Brain microvascular endothelial cell (primary cell): ENCODE measurements at regions not wholly inside any gene's neighbourhood (a gene's known extent, or its start where the extent isn't known, plus 50 kb on each side); places are given as distances from the start of the nearest gene placed in this dataset.

Experiments
- DNase-seq: peaks from one replicate; pipeline ENCODE4 v3.0.0-alpha.2; 2020
- H3K27ac ChIP-seq: fragments of 250-450 bp; sonication (Bioruptor Pico); 2 replicates; pipeline ENCODE4 v1.5.1; 2020; ENCODE audit warnings: mild to moderate bottlenecking, moderate library complexity
- H3K27me3 ChIP-seq: fragments of 250-450 bp; sonication (Bioruptor Pico); replicated peaks from 2 replicates; pipeline ENCODE4 v1.5.1; 2020; ENCODE audit warnings: mild to moderate bottlenecking
- H3K36me3 ChIP-seq: fragments of 250-450 bp; sonication (Bioruptor Pico); replicated peaks from 2 replicates; pipeline ENCODE4 v1.5.1; 2020; ENCODE audit warnings: mild to moderate bottlenecking
- H3K4me3 ChIP-seq: 2 replicates; pipeline ENCODE4 v1.5.1; 2011; ENCODE audit warnings: low read depth, mild to moderate bottlenecking, control low read depth, low read length, moderate library complexity
- in situ Hi-C: cut with HindIII; loops from 2 replicates; pipeline ENCODE4 v1.10.0; 2017; ENCODE audit warnings: low sequenced_read_pairs, low pct_ligation_motif_present
- TF ChIP-seq, protein P1 (sequence below): IDR thresholded peaks from 2 replicates; pipeline ENCODE4 v1.5.1; 2011; ENCODE audit warnings: low read depth, mild to moderate bottlenecking, moderate library complexity, low read length, control low read depth, inconsistent platforms; ENCODE audit errors: missing control alignments

DNA sequence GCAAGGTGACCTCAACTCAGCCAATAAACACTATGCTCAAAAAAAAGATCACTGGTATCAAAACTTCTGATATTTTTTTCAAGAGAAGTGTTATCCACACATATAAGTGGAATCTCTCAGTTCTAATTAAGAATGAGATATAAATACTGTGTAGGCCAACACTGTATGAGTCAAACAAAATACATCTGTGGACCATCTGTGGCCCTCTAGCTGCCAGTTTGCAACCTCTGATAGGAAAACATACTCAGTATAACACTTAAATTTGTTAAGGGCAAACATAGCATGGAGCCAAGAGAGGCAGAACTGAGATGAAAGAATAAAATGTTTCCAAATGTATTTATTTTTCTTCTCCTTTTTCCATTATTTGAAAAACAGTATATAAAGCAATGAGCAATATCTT, 377.3 kb downstream of the ARAP2 start:
- Histone ChIP-seq H3K36me3 (no peaks in the 10 kb centered on the region), H3K27me3 (no peaks in the 10 kb centered on the region), H3K27ac (no peak overlapping the region), H3K4me3 (no peak overlapping the region)
- no peak for DNase-seq
- TF ChIP-seq, protein P1, sequence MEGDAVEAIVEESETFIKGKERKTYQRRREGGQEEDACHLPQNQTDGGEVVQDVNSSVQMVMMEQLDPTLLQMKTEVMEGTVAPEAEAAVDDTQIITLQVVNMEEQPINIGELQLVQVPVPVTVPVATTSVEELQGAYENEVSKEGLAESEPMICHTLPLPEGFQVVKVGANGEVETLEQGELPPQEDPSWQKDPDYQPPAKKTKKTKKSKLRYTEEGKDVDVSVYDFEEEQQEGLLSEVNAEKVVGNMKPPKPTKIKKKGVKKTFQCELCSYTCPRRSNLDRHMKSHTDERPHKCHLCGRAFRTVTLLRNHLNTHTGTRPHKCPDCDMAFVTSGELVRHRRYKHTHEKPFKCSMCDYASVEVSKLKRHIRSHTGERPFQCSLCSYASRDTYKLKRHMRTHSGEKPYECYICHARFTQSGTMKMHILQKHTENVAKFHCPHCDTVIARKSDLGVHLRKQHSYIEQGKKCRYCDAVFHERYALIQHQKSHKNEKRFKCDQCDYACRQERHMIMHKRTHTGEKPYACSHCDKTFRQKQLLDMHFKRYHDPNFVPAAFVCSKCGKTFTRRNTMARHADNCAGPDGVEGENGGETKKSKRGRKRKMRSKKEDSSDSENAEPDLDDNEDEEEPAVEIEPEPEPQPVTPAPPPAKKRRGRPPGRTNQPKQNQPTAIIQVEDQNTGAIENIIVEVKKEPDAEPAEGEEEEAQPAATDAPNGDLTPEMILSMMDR = no peak
- in situ Hi-C loops = no loop called here

DNA sequence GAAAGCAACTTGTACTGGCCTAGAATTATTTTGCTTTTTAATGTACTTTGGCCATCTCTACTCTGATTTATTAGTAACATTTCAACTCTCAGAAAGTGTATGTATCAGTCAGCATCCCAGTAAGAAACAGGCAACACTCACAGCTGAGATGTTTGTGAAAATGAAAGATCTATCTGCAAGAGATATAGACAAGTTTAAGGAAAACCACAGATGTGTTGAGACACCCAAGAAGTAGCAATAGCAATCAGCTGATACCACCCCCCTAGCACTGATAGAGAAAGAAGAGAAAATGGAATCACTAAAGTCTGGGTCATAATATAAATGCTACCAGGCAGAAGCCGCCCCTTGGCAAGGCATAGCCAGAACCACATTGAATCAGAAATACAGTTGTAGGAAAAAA, 372.0 kb downstream of the ARAP2 start:
- Histone ChIP-seq H3K27me3 (no peaks in the 10 kb centered on the region), H3K4me3 (no peak overlapping the region), H3K27ac (no peak overlapping the region), H3K36me3 (no peaks in the 10 kb centered on the region)
- TF ChIP-seq, protein P1 = no peak
- DNase-seq = no peak
- in situ Hi-C loops = no loop called here

DNA sequence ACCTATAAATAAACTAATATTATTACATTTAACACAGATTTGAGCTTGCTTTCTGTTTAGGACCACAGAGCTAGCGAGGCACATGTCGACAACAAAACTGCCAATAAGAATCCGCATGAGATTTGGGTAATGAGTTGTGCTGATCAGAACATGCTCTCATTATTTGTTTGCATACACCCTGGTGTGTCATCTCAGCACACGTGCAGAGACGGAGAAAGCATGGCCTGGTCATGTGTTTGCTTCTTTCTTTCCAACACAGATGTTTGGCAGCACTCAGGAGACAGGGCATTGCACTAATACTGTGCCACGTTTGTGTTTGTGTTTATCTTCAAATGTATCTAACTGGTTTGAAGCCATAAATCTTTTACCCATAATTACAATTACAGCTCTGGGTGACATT, 364.8 kb downstream of the ARAP2 start:
- no peak for DNase-seq
- TF ChIP-seq, protein P1 = no peak
- no peak overlapping the region for H3K27ac ChIP-seq
- no peaks in the 10 kb centered on the region for H3K36me3 ChIP-seq
- in situ Hi-C loops = no loop called here
- H3K4me3 ChIP-seq = no peak overlapping the region
- H3K27me3 ChIP-seq = no peaks in the 10 kb centered on the region

DNA sequence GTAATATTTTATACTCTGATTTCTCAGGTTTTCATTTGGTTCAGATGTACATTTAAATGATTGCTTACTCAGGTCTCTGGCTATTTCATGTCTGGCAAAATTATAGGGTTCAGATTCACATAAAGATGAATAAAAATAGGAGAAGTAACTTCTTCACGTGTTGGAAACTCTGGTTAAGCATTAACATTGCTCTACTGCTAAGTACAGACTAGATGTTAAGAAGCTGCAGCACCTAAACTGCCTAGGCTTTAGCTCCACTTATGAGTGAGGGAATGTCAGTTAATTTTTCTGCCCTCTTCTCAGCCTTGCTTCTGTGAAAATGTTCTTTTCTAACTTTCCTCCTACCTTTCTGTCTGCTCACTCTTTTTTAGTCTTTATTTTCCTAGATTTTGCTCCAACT, 361.2 kb downstream of the ARAP2 start:
- in situ Hi-C loops = no loop called here
- no peaks in the 10 kb centered on the region for H3K36me3 ChIP-seq
- H3K27me3 ChIP-seq = no peaks in the 10 kb centered on the region
- no peak overlapping the region for H3K27ac ChIP-seq
- TF ChIP-seq, protein P1 = no peak
- DNase-seq = no peak
- H3K4me3 ChIP-seq = no peak overlapping the region

DNA sequence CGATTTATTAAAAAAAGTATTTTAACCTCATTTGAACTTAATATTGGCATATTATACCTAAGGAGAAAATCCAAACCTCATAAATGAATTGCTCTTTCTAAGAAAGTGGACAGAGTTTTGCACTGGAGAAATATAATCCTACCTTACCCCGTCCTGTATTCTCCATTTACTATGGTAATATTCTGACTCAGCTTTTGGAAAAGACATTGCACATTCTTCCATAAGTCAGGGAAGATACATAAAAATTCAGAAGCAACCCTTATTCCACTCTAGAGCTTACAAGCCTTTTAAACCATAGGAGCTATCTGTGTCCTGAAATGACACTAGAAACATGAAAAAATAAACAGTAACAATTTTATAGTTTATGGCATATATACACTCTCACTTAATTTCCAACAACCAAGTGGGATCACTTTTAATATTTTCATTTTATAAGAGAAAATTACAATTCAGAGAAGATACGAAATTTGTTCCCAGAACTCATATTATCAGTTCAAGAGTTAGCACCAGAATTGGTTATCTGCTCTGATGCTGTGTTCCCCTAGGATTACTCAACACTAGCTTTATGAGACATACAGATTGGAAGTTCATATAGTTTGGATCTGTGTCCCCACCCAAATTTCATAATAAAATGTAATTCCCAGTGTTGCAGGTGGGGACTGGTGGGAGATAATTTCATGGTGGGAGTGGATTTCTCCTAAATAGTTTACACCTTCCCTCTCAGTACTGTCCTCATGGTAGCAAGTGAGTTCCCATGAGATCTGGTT, 359.4 kb downstream of the ARAP2 start:
- H3K27me3 ChIP-seq = no peaks in the 10 kb centered on the region
- in situ Hi-C loops = no loop called here
- H3K4me3 ChIP-seq = no peak overlapping the region
- no peaks in the 10 kb centered on the region for H3K36me3 ChIP-seq
- H3K27ac ChIP-seq = no peak overlapping the region
- TF ChIP-seq, protein P1 = no peak
- no peak for DNase-seq

DNA sequence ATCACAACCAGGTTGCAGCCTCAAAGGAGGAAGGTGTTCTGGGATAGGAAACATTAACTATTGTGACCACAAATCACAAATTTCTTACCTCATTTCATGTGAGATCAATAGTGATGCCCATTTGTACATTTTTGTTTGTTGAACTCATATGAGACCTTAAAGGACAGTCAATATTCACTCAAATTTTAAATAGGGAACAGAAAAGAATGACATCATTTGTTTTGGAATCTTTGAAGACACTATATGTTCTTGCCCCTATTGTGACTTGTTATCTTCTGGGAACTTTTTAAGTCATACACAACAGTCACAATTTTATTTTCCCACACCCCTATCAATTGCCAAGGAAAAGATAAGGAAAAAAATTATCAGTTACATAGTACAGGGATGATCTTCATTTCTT, 346.5 kb downstream of the ARAP2 start:
- Histone ChIP-seq H3K36me3 (no peaks in the 10 kb centered on the region), H3K27me3 (no peaks in the 10 kb centered on the region), H3K27ac (no peak overlapping the region), H3K4me3 (no peak overlapping the region)
- no peak for DNase-seq
- in situ Hi-C loops = no loop called here
- TF ChIP-seq, protein P1 = no peak
